ENCODE measurements at regions not wholly inside any gene's neighbourhood (a gene's known extent, or its start where the extent isn't known, plus 50 kb on each side); places are given as distances from the start of the nearest gene placed in this dataset.

DNA sequence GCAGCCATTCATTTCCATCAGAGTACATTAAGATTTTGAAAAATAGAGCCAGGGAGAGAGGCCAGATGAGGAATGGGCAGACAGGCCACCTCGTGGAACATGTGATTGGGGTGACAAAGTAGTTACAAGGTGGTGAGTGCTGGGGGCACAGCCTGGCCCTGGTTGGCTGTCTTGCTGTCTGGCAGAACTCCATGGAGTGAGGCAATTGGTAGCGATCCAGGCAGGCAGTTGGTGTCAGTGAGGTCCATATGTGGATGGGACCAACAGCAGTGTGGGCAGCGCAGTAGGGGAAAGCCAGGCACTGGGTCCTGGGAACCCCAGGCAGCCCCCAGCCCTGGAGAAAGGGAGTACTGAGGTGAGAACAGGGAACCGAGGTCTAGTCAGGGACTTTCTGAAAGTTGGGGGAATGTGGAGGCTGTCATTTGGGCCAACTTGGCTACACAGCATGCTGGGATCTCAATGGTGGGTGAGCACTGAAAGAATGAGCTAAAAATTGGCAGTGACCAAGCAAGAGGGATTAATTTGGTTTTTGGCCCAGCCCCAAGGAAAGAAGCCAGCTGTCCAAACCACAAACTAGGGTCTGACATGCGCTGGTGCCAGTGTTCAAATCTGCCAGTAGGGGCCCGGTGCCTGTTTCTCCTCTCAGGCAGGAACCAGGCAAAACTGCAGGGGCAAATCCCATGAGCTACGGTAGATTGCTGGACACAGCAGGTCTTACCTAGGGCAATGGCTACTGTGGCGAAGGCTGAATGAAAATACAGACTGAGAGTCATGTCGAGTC, 61.4 kb upstream of the E2F3 start:
- TF ChIP-seq, protein P1, sequence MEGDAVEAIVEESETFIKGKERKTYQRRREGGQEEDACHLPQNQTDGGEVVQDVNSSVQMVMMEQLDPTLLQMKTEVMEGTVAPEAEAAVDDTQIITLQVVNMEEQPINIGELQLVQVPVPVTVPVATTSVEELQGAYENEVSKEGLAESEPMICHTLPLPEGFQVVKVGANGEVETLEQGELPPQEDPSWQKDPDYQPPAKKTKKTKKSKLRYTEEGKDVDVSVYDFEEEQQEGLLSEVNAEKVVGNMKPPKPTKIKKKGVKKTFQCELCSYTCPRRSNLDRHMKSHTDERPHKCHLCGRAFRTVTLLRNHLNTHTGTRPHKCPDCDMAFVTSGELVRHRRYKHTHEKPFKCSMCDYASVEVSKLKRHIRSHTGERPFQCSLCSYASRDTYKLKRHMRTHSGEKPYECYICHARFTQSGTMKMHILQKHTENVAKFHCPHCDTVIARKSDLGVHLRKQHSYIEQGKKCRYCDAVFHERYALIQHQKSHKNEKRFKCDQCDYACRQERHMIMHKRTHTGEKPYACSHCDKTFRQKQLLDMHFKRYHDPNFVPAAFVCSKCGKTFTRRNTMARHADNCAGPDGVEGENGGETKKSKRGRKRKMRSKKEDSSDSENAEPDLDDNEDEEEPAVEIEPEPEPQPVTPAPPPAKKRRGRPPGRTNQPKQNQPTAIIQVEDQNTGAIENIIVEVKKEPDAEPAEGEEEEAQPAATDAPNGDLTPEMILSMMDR (conservative IDR thresholded peaks at IDR 0.05; ENCODE audit: low read depth in 2 of 2), result no peak
- TF ChIP-seq POLR2AphosphoS5 (IDR thresholded peaks at IDR 0.05; ENCODE audit: low read depth), result no peak
- TF ChIP-seq, protein P2, sequence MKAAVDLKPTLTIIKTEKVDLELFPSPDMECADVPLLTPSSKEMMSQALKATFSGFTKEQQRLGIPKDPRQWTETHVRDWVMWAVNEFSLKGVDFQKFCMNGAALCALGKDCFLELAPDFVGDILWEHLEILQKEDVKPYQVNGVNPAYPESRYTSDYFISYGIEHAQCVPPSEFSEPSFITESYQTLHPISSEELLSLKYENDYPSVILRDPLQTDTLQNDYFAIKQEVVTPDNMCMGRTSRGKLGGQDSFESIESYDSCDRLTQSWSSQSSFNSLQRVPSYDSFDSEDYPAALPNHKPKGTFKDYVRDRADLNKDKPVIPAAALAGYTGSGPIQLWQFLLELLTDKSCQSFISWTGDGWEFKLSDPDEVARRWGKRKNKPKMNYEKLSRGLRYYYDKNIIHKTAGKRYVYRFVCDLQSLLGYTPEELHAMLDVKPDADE (IDR thresholded peaks at IDR 0.05), result no peak
- no peak for TF ChIP-seq EZH2 (IDR thresholded peaks at IDR 0.05; ENCODE audit: low read depth, unreplicated experiment)
- TF ChIP-seq, protein P3, sequence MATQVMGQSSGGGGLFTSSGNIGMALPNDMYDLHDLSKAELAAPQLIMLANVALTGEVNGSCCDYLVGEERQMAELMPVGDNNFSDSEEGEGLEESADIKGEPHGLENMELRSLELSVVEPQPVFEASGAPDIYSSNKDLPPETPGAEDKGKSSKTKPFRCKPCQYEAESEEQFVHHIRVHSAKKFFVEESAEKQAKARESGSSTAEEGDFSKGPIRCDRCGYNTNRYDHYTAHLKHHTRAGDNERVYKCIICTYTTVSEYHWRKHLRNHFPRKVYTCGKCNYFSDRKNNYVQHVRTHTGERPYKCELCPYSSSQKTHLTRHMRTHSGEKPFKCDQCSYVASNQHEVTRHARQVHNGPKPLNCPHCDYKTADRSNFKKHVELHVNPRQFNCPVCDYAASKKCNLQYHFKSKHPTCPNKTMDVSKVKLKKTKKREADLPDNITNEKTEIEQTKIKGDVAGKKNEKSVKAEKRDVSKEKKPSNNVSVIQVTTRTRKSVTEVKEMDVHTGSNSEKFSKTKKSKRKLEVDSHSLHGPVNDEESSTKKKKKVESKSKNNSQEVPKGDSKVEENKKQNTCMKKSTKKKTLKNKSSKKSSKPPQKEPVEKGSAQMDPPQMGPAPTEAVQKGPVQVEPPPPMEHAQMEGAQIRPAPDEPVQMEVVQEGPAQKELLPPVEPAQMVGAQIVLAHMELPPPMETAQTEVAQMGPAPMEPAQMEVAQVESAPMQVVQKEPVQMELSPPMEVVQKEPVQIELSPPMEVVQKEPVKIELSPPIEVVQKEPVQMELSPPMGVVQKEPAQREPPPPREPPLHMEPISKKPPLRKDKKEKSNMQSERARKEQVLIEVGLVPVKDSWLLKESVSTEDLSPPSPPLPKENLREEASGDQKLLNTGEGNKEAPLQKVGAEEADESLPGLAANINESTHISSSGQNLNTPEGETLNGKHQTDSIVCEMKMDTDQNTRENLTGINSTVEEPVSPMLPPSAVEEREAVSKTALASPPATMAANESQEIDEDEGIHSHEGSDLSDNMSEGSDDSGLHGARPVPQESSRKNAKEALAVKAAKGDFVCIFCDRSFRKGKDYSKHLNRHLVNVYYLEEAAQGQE (IDR thresholded peaks at IDR 0.05; ENCODE audit: unreplicated experiment), result no peak
- no peak for TF ChIP-seq EZH2phosphoT487 (IDR thresholded peaks at IDR 0.05; ENCODE audit: unreplicated experiment)
- TF ChIP-seq ZNF331 (CRISPR knock-in tag; IDR thresholded peaks at IDR 0.05; ENCODE audit: low read depth), result no peak
- TF ChIP-seq CREB1 (CRISPR knock-in tag; IDR thresholded peaks at IDR 0.05; ENCODE audit: low read depth), result no peak
- no peak for TF ChIP-seq JUNB (IDR thresholded peaks at IDR 0.05; ENCODE audit: unreplicated experiment)
- no peak for TF ChIP-seq NANOG (IDR thresholded peaks at IDR 0.05; ENCODE audit: borderline replicate concordance)
- no peak for TF ChIP-seq STAT1 (IDR thresholded peaks at IDR 0.05; ENCODE audit: unreplicated experiment)
- TF ChIP-seq ZNF462 (CRISPR knock-in tag; IDR thresholded peaks at IDR 0.05), result no peak
- TF ChIP-seq ZNF114 (CRISPR knock-in tag; IDR thresholded peaks at IDR 0.05), result no peak
